RWPE2 (cell line): ENCODE measurements at regions not wholly inside any gene's neighbourhood (a gene's known extent, or its start where the extent isn't known, plus 50 kb on each side); places are given as distances from the start of the nearest gene placed in this dataset.

ENCODE experiments used
- ATAC-seq: fragments of 200-7000 bp; cut with Tn5 transposase; 3 replicates; pipeline ENCODE4 v1.9.1; 2021; ENCODE audit warnings: low read depth
- DNase-seq: peaks from one replicate; pipeline ENCODE4 v3.0.0-alpha.2; 2020; ENCODE audit warnings: low spot score
- H3K27ac ChIP-seq: fragments of 450-650 bp; 2 replicates; pipeline ENCODE4 v1.5.1; 2017; ENCODE audit warnings: mild to moderate bottlenecking; ENCODE audit not compliant: poor library complexity, severe bottlenecking
- H3K27me3 ChIP-seq: fragments of 250-450 bp; sonication (Bioruptor Pico); 2 replicates; pipeline ENCODE4 v1.5.1; 2021; ENCODE audit warnings: mild to moderate bottlenecking, moderate library complexity; ENCODE audit not compliant: insufficient read depth, poor library complexity, severe bottlenecking
- H3K36me3 ChIP-seq: fragments of 250-450 bp; sonication (Bioruptor Pico); 2 replicates; pipeline ENCODE4 v1.5.1; 2020; ENCODE audit warnings: low read depth, mild to moderate bottlenecking, moderate library complexity
- H3K4me1 ChIP-seq: fragments of 250-450 bp; sonication (Bioruptor Pico); 2 replicates; pipeline ENCODE4 v1.5.1; 2021; ENCODE audit warnings: mild to moderate bottlenecking, moderate library complexity; ENCODE audit not compliant: insufficient read depth, poor library complexity, severe bottlenecking
- H3K4me3 ChIP-seq: fragments of 250-450 bp; sonication (Bioruptor Pico); 2 replicates; pipeline ENCODE4 v1.5.1; 2021; ENCODE audit warnings: mild to moderate bottlenecking, moderate library complexity; ENCODE audit not compliant: severe bottlenecking
- H3K9me3 ChIP-seq: fragments of 250-450 bp; sonication (Bioruptor Pico); 2 replicates; pipeline ENCODE4 v1.5.1; 2021; ENCODE audit warnings: mild to moderate bottlenecking, moderate library complexity; ENCODE audit not compliant: severe bottlenecking
- TF ChIP-seq, protein P1 (sequence below): fragments of 450-650 bp; IDR thresholded peaks from one replicate; pipeline ENCODE4 v1.5.1; 2017; ENCODE audit warnings: mild to moderate bottlenecking, moderate library complexity; ENCODE audit not compliant: poor library complexity, severe bottlenecking

DNA sequence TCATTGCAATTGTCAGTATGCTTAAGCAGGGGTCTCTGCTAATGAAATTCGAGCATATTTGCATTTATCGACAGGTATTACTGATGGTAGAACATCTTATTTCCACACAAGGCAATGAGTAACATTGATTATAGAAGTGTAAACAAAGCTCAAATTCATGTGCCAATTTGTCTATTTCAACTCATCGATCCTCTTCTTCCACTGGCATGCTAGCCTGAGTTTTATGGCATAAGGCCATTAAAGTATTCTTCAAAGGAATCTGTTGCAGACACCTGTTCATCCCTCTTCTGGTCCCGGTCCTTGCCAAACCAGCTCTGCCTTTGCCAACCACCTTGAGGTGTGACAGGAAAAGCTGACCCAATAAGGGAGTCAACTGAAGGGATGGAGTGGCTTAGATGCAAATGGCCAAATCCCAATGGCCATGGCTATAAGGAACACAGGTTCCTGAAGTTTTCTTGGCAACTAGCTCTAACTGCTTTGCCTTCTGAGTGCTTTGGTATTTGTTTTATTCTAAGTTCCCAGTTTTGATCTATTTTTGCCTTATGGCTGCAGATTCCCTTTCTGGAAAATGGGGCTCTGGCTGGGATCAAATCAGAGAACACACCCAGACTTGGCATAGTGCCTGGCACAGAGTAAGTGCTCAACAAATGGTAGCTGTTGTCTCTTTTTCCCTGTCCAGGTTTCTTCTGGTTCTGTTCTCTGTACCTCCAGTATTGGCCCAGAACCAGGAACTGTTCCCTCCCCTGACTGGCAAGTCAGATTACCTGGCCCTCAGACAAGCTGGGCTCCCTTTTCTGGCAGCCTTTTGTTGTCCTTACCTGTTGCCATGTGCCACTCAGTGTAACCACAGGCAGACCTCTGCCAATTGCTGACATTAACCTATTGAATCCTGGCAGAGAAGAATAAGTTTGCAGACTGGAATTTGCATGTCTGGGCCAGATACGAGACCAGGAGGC lies 63.1 kb downstream of the RTL9 start:
- TF ChIP-seq, protein P1, sequence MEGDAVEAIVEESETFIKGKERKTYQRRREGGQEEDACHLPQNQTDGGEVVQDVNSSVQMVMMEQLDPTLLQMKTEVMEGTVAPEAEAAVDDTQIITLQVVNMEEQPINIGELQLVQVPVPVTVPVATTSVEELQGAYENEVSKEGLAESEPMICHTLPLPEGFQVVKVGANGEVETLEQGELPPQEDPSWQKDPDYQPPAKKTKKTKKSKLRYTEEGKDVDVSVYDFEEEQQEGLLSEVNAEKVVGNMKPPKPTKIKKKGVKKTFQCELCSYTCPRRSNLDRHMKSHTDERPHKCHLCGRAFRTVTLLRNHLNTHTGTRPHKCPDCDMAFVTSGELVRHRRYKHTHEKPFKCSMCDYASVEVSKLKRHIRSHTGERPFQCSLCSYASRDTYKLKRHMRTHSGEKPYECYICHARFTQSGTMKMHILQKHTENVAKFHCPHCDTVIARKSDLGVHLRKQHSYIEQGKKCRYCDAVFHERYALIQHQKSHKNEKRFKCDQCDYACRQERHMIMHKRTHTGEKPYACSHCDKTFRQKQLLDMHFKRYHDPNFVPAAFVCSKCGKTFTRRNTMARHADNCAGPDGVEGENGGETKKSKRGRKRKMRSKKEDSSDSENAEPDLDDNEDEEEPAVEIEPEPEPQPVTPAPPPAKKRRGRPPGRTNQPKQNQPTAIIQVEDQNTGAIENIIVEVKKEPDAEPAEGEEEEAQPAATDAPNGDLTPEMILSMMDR = no peak
- ATAC-seq (no peak), DNase-seq (no peak)
- no peak overlapping the region for H3K4me3 ChIP-seq
- H3K9me3 ChIP-seq = no peaks in the 10 kb centered on the region
- peaks cover 6% of the 10 kb centered on the region for H3K4me1 ChIP-seq
- H3K27ac ChIP-seq = no peak overlapping the region
- no peaks in the 10 kb centered on the region for H3K36me3 ChIP-seq
- H3K27me3 ChIP-seq = no peaks in the 10 kb centered on the region

GRCh38 chrX:110425222-110426154 lies 66.8 kb downstream of the RTL9 start:
- H3K4me1 ChIP-seq = peaks cover 6% of the 10 kb centered on the region
- TF ChIP-seq, protein P1 = no peak
- H3K36me3 ChIP-seq = no peaks in the 10 kb centered on the region
- no peaks in the 10 kb centered on the region for H3K27me3 ChIP-seq
- DNase-seq (no peak), ATAC-seq (no peak)
- no peak overlapping the region for H3K4me3 ChIP-seq
- H3K9me3 ChIP-seq = no peaks in the 10 kb centered on the region
- H3K27ac ChIP-seq = no peak overlapping the region

GRCh38 chrX:110426155-110426504 lies 67.5 kb downstream of the RTL9 start:
- peaks cover 6% of the 10 kb centered on the region for H3K4me1 ChIP-seq
- H3K36me3 ChIP-seq = no peaks in the 10 kb centered on the region
- no peaks in the 10 kb centered on the region for H3K9me3 ChIP-seq
- H3K27me3 ChIP-seq = no peaks in the 10 kb centered on the region
- TF ChIP-seq, protein P1 = no peak
- DNase-seq = no peak
- no peak overlapping the region for H3K4me3 ChIP-seq
- ATAC-seq = no peak
- H3K27ac ChIP-seq = no peak overlapping the region

DNA sequence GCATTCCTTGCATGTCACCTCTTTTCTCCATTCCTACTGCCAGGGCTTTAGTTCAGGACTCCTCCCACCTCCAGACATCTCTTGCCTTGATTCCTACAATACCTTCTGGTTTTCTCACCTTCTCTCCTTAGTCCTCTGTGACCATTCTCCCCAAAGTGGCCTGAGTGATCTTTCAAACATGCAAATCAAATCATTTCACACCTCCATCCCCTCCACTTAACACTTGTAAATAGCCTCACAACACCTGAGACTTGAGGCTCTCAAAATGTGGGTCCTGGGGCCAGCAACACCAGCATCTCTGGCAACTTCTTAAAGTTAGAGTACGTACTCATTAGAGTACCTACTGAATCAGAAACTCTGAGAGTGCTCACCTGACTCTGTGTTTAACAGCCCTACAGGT lies 68.4 kb downstream of the RTL9 start:
- no peak overlapping the region for H3K4me3 ChIP-seq
- TF ChIP-seq, protein P1 = no peak
- H3K27ac ChIP-seq = no peak overlapping the region
- H3K4me1 ChIP-seq = peaks cover 6% of the 10 kb centered on the region
- H3K9me3 ChIP-seq = no peaks in the 10 kb centered on the region
- H3K36me3 ChIP-seq = no peaks in the 10 kb centered on the region
- DNase-seq (no peak), ATAC-seq (no peak)
- H3K27me3 ChIP-seq = no peaks in the 10 kb centered on the region
